HG03460 (cell line): ENCODE measurements at regions not wholly inside any gene's neighbourhood (a gene's known extent, or its start where the extent isn't known, plus 50 kb on each side); places are given as distances from the start of the nearest gene placed in this dataset.
"Not testable (repeated sequence)": the region's sequence is repeated elsewhere in the genome, so short reads cannot be mapped to it uniquely, and the experiment has no call there.

Experiments
- ATAC-seq: cut with Tn5 transposase; IDR thresholded peaks from one replicate; pipeline ENCODE4 v1.9.1; 2021; ENCODE audit not compliant: unreplicated experiment

GRCh38 chrX:8027827-8028226 is 100.6 kb upstream of the PNPLA4 start:
- ATAC-seq = no peak

DNA sequence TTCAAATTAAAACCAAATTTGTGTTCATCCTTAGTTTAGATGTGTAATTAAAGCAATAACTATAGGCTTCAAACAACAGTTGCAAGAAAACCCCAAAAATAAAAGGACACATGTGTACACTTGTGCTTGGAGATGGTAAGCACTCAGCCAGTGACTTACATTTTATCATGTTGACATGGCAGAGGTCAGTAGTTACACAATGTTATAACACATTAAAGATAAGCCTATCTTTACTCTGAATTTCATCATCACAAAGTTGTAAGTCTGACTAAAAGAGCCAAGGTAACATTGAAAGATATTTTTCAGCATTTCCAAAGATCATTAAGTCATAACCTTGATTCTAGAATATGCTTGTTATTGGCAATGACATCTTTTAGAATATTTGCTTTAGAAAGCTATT is 98.5 kb upstream of the PNPLA4 start:
- no peak for ATAC-seq

GRCh38 chrX:8018934-8019333 is 91.7 kb upstream of the PNPLA4 start:
- no peak for ATAC-seq

DNA sequence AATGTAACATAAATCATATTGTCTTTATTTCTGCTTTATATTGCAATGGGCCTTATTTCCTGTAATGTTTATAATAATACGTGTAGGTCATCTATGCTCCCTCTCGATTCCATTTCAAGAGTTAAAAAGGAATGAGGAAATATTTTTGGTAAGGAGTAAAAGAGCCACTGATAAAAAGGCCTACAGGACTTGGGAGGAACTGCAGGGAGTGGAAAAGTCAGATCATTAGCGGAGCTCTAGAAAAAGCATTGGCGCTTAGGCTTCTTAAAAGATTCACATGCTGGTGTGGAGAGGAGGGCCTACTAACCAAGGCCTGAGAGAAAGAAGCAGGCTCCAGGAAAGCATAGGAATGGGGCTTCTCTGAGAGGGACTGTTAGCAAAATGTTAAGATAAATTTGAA is 82.9 kb upstream of the PNPLA4 start:
- no peak for ATAC-seq

DNA sequence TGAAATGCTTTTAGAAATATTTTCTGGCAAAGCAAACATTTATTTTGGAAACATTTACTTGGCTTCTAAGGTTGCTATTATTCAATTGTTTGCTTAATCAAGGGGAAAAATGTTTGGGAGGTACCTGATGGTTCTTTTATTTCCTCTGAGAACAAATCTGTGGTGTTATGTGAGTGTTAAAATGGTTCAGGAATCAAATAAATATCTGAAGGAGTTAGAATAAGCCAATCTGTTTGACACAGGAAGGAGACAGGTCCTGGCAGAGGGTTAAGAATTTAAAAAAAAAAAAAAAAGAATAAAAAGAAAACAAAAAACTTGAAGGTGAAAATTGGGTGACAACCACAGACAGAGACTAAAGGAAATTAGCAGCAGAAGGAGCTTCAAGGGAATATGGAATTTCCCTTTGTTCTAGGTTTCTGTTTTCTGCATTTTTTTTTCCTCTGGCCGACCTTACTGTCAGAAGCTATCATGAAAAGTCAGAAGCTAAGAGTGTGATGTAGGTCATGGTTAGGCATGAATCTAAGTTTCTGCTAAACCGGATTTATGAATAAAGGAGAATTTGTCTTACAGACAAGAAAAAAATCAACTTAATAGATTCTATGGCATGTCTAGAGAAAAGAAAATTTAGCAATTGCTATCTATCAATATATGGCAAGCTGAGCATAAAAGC is 78.6 kb upstream of the PNPLA4 start:
- no peak for ATAC-seq

GRCh38 chrX:8003147-8003883 is 76.1 kb upstream of the PNPLA4 start:
- no peak for ATAC-seq

GRCh38 chrX:7996851-7997250 is 69.6 kb upstream of the PNPLA4 start:
- ATAC-seq = no peak

DNA sequence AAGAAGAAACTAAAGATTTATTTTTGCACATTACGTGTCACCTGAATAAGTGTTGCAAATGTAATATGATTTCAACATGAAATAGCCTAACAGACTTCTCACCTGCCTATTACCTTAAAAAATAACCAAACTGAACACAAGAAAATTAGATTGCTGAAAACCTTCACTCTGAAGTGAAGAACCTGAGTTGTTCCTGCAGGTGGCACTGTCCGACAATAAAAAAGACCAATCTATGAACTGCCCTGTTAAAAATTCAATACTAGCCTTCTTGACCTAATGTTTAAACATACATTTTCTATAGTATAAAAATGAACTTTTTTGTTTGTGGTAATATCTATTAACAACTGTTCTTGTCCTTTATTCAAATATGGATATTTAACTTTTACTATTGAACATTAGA is 69.2 kb upstream of the PNPLA4 start:
- no peak for ATAC-seq

DNA sequence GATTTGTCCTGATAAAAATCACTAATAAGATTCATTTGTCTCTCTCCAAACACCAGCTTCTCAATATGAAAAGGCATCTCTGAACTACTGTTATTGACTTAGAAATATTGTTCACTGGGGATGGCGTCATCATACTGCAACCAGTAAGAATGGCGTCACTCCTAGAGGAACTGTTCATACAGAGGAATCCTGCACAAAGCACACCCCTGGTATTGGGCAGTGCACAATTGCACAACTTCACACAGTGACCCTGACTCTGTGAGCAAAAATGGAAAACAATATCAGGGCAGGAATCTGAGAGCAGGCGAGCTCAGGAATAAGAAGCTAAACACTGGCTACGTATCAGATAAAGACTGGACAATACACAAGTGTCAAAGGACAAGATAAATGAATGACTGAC is 66.7 kb upstream of the PNPLA4 start:
- ATAC-seq = no peak

DNA sequence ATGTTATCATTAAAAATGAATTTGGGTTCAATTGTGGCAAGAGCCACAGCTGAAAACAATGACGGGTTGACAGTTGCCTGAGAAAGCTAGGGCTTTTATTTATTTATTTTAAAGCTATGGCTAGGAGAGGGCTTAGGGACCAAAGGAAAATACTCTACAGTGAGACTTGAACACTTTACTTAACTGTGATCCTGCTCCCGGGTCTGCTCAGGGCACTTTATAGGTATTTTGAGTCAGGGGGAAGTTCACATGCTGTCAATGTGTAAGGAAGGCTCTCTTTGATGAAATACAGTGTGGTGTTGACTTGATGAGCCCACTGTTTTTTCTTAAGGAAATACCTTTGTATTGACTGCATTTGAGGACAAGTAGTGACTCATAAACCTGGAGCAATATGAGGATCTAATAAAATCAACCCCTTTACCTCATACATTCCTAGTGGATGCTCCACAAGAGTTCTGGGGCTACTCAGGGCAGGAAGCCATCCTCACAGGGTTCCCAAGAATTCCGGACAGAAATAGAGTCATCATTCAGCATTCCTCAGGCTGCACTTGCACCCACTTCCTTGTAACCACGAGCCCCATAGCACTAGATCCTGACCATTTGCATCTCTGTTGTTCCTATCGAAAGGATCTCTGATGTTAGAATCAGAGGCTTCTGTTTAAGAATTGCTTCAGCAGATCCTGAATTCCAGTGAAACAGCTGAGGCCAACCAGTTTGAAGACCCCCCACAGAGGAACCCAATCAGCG is 61.0 kb upstream of the PNPLA4 start:
- ATAC-seq = not testable (repeated sequence)

- peak; percentile 49 for ATAC-seq
Measured at GRCh38 chrX:7987160-7988012, 60.2 kb upstream of the PNPLA4 start.

DNA sequence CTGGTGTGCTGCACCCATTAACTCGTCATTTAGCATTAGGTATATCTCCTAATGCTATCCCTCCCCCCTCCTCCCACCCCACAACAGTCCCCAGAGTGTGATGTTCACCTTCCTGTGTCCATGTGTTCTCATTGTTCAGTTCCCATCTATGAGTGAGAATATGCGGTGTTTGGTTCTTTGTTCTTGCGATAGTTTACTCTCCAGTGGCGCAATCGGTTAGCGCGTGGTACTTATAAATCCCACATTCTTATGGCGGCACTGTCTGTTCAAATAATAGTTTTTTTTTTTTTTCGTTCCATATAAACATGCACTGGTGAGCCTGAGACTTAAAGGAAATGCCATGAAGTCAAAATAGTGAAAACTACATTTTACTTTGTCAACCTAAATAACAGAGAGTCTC is 59.5 kb upstream of the PNPLA4 start:
- ATAC-seq = not testable (repeated sequence)

GRCh38 chrX:7985568-7985967 is 58.4 kb upstream of the PNPLA4 start:
- ATAC-seq = no peak

DNA sequence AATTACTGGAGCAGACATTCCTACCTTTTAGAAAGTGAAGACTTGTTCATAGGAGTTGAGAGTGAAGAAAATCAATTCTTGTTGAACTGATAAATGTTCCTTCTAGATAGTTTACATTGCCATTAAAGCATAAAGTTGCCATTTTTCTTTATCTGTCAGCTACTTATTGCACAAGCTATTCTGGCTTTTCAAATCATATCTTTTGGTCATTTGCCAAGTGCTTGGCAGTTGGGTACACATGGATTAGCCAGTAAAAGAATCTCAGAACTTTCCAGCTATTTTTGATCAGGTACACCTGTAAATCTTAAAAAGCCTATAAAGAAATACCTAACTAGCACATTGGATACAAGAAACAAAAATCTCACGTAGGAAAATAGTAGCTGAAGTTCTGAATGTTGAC is 56.4 kb upstream of the PNPLA4 start:
- ATAC-seq = no peak
